Daoy (cell line): ENCODE measurements at regions not wholly inside any gene's neighbourhood (a gene's known extent, or its start where the extent isn't known, plus 50 kb on each side); places are given as distances from the start of the nearest gene placed in this dataset.

Experiments used
- DNase-seq: peaks from one replicate; pipeline ENCODE4 v3.0.0-alpha.2; 2015; ENCODE audit warnings: low read depth

DNA sequence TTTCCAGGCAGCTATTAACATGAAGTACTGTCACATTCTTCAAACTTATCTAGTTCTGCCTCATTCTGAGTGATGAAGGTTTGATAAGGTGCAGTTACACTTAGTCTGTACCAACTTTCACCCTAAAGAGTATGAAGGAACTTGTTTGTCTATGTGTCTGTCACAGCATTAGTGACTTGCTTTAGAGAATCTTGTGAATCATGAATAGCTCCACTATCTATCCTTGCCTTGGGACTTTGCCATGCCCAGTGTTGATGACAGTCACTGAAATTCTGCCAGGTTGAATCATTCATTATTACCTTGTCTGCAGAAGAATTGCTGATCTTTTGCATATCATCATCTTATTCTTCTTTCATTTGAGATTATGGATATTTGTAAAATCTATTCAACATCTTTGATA, 50.9 kb upstream of the A1CF start:
- DNase-seq, result no peak

DNA sequence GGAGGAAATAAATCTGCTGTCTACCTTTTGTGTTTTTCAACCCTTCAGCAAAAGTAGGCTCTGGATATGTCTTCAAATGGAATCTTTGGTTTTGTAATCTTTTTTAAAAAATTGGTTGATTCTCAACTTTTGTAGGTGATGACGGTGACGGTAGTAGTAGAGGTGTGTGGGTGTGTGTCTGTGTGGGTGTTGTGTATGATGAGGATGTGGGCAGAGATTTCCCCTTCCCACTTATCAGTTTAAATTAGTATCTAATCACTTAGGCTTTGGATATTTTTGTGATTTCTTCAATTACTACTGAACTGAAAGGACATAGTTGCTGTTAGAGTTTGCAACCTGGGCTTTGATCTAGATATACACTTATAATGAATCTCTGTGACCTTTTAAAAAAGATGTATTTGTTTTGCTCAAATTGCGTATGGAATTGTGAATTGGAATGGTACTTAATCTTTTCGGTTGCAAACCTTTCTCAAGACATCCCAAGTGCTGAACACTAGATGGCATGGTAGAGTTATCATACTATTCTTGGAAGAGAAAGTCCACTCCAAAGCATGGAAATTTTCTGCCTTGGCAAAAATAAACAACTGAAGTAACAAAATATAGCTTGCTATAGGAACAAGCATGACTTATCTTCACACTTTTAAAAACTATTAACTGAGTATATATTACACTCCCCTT, 51.9 kb upstream of the A1CF start:
- DNase-seq, result peak; percentile 6

DNA sequence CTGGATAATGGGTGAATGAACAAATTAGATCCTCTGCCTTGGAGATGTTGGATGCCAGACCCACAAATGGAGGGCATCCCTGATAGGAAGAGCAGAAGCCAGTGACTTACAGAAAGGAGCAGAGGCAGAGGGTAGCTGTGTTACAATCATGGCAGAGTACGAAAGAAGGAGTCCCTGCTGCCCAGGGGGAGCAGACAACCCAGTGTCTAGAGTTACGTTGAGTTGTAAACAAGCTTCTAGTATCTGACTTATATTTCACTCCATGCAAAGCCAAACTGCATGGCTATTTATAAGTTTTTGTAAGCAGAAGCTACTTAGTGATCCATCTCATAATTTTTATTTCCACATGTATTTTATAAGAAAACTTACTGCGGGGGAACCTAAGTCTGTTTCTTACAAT, 56.2 kb upstream of the A1CF start:
- DNase-seq, result no peak

DNA sequence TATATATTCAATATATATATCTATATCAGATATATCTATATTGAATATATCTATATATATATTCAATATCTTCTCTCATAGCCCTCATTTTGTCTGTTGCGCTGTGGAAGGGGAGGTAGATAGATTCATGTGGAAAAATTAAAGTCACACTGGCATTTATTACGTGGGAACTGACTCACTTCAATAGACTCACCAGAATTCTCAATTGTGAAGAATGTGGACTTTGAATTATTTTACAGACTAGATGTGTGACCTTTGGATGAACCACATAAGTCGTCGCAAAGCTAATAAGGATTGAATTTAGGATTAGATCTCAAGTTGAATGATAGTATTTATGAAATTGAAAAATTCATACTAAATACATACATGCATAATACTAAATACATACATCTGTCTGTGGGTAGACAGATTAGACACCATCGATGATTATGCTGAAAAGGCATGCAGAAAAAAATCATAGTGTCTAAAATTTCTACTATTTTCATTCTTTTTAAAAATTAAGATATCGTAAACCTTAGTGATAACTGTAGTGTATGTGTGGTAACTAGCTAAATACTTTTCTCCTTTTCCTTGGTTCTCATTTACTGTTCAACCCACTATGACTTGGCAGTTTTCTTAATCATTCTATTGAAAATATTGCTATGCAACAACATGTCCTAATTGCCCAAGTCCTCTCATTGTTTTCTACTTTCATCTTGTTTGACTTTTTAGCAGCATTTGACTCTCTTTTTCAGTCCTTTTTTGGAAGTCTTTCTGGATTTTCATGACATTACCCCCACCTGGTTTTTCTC, 61.8 kb upstream of the A1CF start:
- DNase-seq, result no peak

DNA sequence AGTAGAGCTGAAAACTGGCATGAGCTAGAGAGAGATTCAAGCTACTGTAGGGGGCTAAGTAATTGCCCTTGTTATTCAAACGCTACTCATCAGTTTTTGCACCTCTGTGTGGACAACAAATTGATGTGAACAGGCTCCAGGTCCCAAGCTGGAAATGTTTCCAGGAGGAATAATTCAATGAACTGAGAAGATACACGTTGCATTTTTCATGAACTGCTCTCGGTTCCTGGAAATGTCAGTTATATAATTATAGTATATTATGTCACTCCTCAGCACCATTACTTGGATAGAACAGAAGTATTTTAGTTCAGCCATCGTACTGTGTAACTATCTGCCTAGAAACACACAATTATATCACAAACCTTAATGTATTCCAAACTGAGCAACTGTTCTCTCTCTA, 65.9 kb upstream of the A1CF start:
- no peak for DNase-seq

DNA sequence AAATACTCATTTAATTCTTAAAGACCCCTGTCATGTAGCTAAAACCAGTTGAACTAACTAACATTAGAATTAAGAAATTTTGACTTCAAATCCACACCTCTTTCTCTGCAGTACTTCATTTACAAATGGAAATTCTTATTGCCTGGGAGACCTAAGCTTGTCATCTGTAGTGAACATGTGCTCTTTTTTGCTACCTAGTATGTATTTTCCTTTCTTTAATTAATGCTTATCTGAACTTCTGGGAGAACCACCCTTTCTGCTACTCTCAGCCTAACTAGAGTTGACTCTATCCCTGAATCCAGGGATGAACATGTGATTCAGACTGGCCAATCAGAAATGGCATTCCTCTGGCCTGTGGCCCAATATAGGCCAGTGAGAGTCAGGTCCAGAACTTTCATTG, 75.9 kb upstream of the A1CF start:
- no peak for DNase-seq

DNA sequence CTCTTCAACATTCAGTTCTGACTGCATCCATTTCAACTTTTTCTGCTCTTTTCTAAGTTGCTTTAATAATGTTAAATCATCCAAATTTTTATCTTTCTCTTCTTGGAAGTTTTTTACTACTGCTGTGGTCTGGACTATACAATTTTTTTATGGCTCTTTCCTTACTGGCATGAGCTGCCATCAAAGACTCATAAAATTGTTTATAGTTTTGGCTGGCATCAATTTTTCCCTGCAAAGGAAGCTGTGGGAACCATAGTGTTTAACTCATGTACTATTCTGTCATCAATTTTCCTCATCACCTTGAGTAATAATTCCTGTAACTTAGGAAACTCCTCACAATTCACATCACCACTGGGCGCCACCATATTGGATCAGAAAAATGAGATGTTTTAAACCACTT, 77.6 kb upstream of the A1CF start:
- no peak for DNase-seq

DNA sequence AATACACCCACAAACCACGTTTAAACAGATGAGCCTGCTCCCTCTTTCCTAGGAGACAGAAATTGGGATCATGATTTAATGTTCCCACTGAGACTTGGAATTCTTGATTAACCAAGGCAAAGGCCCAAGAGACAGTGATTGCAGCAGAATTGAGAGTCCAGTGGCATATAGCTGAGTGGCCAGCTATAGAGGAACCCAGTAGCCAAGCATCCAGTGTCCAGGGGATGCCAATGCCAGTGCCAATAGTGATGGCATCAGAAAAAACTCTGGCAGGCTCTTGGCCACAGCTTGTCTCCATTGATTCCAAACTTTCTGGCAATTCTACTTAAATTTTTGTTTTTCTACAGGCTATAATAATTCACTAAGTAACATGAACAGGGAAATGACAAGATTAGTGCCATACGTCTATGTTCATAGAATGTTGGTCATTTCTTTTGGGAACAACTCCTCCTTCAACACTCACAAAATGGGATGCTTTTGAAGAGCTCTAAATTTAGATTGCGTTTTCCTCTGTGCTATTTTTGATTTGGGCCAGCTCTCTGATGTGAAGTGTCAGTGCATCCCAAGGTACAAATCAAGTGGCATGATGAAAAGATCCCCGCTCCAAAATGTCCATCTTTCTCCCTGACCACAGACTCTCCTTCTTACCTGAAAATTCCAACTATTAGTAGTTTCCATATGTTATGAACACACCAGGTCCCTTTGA, 83.1 kb upstream of the A1CF start:
- no peak for DNase-seq

DNA sequence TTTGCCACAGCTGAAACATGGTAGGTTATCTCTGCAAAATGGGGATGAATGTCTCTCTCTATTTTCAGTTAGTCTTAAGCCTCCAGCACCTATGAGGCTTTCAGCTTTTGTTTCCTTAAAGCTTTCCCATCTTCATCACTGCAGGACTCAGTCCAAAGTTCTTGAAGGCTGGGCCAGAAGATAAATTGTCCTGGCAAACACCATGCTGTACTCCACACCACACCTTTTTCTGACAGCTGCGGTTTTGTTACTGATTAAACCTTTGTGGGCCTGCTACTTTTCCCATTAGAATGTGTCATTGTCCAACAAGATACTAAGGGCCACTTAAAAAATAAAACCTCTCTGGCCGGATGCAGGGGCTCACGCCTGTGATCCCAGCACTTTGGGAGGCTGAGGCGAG, 87.2 kb upstream of the A1CF start:
- DNase-seq, result no peak

DNA sequence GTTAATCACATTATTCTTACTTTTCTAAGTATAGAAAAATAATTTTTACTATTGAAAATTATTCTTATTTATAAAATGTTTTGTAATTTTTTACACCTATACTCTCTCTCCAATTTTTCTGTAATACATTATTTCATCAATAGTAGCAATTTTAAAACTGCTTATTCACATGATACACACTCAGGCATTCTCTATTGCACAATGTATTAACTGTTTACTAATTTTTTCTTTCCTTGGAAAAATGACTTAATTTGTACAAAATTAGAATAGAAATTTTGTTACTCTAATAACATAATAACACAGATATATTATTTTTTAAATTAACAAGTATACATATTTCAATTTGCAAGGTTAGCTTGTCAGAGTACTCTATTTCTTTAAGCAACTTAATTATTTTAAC, 92.9 kb upstream of the PRKG1 start:
- DNase-seq, result no peak

DNA sequence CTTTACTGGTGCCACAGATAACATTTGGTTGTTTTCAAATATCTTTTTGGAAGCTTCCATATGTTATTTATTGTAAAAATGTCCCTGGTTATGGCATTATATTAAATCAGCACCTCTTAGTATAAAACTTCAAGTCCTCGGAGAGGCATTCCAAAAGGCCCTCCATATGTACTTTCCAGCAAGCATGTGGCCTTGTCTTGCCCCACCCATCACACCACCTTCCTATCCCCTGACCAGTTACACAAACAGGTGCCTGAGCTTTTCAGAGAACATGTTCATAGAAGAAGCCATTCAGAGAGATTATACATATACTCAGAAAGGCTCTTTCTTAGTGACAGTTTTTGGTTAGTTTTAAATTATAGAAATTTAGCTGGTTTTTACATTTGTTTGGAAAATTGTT, 92.4 kb upstream of the PRKG1 start:
- DNase-seq, result no peak

DNA sequence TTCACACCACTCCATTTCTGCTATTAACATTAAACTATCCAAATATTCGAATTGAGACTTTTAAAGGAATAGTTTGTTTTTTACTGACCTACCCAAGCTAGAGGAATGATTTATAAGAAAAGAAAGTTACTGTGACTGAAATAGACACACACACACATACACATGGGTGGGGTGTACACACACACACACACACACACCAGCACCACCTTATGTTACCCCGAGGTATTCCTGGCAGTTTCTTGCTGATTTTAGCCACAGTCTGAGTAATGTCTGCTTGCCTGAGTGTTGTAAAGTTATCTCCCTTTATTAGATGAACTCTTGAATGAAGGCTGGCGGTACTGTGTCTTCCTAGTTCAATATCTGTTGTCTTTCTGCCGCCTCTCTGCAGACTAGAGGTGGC, 91.3 kb upstream of the PRKG1 start:
- DNase-seq, result no peak

DNA sequence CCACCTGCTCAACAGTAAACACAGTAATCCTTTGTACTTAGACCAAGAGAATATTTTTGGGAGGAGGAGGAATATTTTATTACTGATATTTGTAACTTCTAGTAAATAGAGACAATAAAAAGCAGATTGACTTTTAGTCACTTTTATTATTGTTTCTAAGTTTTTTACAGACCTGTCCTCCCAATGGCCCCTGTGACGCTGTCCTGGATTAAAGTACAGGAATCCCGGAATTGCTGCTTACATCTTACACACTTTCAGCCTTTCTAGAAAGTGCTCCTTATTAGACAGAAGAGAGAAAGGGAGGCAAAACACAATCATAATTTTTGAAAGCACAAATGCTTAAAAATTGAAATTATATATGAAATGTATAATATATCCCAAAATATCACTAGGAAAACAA, 86.4 kb upstream of the PRKG1 start:
- DNase-seq, result no peak

DNA sequence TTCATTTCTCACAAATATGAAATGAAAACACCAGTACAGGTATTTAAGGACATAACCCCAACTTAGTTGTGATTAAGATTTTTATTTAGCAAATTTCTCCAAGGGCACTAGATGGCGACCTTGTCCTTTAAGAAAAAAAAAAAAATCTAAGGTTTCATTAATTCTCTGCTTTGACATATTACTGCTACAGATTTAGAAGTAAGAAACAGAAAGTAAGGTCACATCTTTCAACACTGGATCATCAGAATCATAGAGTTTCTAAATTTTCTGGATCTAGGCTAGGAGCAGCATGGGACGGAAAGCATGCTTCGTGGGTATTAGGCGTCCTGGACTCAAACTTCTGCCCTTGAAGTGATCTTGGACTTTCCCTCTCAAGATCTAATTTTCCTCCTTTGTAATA, 85.5 kb upstream of the PRKG1 start:
- no peak for DNase-seq

DNA sequence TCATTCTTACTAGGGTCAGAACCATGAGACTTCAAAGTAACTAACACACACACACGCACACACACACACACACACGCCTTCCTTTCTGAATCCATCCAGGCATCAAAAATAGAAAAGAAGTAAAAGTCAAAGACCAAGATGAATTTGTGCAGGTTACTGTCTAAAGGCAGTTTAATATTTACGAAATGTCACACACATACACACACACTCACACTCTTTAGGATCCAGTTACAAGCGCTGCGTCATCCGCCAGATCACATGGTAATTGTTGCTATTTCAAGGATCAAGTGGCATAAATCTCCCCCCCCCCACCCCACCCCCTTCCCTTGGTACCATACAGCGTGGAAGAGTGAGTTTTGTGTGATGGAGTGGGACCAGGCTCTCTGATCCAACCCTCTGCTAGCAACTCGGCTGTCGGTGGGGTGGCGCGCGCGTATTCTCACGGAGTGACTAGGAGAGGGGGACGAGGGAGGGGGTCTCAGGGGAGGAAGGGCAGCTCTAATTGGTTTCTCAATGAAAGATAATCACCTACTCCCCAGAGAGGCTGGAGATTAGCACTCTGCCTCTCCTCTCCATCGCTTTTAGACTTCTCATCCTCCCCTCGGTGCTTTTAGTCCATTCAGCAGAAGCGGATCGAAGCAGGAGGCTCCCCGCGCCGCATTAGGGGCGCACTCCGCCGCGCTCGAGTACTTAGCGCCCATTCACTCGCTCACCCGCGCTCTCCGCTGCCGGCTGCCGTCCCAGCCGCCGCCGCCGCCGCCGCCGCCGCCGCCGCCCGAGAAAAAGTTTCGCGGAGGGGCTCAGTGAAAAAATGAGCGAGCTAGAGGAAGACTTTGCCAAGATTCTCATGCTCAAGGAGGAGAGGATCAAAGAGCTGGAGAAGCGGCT, 83.5 kb upstream of the PRKG1 start:
- peak; percentile 65 for DNase-seq

DNA sequence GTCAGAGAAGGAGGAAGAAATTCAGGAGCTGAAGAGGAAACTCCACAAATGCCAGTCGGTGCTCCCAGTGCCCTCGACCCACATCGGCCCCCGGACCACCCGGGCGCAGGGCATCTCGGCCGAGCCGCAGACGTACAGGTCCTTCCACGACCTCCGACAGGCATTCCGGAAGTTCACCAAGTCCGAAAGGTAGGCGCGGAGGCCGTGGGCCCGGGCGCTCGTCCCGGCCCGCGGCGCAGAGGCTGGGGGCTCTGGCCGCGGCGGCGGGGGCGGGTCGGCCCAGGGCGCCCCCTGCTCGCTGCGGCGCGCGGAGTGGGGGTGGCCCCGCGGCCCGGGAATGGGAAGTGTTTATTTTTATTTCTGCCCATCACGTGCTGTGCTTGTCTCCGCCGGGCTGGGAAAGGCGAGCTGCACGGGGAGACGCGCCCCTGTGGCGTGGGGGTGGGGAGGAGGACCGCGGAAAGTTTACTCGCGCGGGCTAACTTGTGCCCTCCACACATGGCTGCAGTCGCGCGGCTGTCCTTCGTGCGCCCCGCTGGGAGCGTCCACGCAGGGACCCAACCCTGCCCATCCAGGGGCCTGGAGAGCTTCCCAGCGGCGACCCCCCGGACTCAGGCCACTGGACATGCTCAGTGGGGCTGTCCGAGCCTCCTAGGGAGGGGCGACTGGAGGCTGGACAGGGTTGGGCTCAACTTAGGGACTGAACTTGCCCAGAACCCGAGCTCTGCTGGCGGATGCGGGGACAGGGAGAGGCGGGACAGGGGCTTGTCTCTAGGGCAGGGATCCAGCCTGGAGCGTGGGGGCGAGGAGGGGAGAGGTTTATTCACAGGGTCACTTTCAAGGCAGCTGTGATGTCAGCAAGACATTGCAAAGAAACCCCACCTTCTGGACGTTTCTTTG, 82.6 kb upstream of the PRKG1 start:
- DNase-seq, result peak; percentile 27

DNA sequence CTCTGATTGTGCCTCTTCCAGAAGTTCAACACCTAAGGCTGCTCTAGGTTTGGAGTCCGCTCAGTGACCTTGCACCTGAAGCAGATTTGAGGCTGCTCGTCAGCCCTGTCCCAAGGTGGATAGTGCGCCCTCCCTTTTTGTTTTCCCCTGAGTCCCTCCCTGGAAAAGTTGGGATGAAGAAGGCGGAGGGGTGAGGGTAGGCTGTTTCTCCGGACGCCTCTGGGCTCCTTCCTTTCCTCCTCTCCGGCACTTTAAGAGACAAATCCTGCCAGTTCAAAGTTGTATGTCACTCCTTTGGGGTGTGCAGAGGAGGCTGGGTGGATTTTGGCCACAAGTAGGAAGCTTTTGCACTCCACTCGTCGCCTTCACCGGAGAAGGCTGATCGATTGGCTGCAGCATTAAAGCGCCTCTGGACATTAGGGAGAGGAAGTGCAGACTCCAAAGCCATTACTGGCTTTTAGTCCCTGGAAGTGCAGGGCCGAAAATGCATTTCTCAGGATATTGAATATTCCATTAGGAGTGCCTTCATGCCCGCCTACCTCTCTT, 81.9 kb upstream of the PRKG1 start:
- no peak for DNase-seq

DNA sequence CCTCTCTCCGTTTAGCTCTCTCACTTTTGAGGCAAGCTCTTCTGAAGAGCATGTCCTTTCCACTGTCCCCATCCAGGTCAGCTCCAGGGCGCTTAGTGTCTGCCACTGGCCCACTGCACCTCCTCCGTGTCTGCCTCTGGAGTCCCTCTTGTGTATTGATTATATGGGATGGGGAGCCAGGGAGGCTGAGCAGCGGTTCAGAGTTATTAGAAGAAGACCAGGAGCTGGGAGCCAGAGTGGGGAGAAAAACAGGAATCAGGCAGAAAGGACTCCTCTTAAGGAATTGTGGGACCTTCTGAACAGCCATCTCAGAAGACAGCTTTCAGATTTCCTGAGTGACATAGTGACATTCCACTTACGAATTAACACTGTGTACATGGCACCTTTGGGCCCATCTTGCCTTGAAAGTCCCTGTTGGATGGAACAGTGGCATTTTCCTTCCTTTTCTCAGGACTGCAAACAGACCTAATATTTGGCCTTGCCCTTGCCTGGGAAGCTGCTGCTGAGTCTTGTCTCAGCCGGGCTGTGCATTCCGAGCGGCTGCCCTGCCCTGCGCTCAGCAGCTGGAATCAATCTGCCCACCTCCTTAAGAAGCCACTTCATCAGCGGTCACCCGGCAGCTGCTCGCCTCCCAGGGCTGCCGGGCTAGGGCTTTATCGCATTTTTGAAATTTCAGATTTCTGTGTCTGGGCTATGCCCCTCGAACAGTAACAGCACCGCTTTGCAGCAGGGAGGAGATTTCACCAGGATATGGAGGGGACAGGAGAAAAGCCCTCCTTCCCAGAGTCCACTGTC, 81.1 kb upstream of the PRKG1 start:
- DNase-seq, result peak; percentile 48

DNA sequence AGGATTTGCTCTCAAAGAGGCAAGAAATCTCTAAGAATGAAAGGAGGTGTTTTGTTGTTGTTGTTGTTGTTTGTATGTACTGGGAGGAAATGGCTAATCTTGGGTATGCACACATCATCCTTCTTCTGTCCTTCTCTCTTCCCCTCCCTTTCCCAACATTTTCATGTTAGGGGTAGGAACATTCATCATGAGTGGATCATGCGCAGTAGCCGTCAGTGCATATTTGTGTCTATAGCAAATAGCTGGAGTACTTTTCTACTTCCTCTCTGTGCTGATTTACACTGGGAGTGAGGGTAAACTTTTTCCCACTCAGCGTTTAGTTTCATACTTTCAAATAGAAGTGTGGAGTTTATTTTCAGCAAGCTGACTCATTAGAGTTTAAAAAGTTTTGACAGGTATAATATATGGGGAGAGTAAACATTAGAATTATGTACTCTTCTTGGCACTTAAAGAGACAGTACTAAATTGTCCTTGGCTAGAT, 80.5 kb upstream of the PRKG1 start:
- no peak for DNase-seq

DNA sequence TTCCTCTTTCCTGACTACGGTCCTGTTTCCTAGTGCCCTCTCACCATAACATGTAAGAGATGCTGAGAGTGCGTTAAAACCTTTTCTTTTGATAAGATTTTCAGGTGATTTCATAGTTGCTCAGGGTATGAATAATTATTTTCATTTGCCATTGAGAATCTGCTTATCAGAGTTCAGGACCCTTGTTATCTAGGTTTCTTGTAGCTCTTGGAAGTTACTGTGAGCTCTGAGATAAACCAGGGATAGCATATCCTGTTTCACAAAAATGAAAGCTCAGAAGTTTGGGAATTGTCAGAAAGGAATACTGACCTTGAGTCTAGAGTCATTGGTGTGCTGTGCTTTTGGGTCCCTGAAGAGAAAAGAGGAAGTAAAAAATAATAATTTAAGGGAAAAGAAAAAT, 76.8 kb upstream of the PRKG1 start:
- DNase-seq, result no peak
